ENCODE measurements at regions not wholly inside any gene's neighbourhood (a gene's known extent, or its start where the extent isn't known, plus 50 kb on each side); places are given as distances from the start of the nearest gene placed in this dataset.

DNA sequence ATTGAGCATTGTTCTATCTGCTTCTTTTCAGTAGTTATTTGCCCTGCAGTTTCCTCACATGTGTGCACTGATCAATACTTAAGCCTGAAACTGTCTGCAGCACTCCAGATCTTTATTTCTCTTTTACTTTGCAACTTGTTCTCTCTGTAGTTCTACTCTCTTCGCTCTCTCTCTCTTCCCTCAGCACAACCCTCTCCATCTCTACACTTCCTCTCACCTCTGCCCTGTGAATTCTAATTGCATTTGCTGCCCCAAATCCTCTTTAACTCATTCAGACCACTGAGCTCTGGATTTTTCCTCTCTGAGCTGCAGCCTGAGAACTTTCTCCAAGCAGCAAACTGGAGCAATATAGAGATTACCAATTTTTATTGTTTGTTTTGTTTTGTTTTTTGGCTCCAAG lies 1035.5 kb downstream of the FSCB start:
- H3K9me3 ChIP-seq, result no peaks in the 10 kb centered on the region
- no peaks in the 10 kb centered on the region for H3K27me3 ChIP-seq
- DNase-seq, result no peak
- no peaks in the 10 kb centered on the region for H3K36me3 ChIP-seq
- no peak overlapping the region for H3K27ac ChIP-seq
- H3K4me3 ChIP-seq, result no peak overlapping the region
- H3K4me1 ChIP-seq, result no peaks in the 10 kb centered on the region
- TF ChIP-seq, protein P1, sequence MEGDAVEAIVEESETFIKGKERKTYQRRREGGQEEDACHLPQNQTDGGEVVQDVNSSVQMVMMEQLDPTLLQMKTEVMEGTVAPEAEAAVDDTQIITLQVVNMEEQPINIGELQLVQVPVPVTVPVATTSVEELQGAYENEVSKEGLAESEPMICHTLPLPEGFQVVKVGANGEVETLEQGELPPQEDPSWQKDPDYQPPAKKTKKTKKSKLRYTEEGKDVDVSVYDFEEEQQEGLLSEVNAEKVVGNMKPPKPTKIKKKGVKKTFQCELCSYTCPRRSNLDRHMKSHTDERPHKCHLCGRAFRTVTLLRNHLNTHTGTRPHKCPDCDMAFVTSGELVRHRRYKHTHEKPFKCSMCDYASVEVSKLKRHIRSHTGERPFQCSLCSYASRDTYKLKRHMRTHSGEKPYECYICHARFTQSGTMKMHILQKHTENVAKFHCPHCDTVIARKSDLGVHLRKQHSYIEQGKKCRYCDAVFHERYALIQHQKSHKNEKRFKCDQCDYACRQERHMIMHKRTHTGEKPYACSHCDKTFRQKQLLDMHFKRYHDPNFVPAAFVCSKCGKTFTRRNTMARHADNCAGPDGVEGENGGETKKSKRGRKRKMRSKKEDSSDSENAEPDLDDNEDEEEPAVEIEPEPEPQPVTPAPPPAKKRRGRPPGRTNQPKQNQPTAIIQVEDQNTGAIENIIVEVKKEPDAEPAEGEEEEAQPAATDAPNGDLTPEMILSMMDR (IDR thresholded peaks at IDR 0.05), result no peak
- TF ChIP-seq POLR2A (IDR thresholded peaks at IDR 0.05), result no peak

DNA sequence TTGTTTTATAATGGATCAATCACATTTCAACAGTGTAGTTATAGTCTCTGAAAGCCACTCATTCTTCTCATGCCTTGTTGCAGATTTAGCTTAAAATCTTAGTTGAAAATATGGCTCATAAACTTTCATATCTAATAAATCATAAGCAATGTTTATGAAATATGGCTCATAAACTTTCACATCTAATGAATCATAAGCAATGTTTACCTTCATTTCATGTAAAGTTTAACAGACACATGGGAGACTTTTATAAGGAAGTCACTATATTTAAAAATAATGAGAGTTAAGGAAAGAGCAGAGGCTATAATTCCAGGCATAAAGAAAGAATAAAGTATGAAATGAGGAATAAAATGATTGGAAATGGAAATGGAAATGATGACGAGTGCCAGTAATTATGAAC lies 1042.1 kb downstream of the FSCB start:
- Histone ChIP-seq H3K27ac (no peak overlapping the region), H3K4me1 (no peaks in the 10 kb centered on the region), H3K36me3 (no peaks in the 10 kb centered on the region), H3K9me3 (peaks cover 0 to 2% (median 0%) of the 10 kb centered on the region in 4 donors), H3K27me3 (no peaks in the 10 kb centered on the region), H3K4me3 (no peak overlapping the region)
- TF ChIP-seq, protein P1 (IDR thresholded peaks at IDR 0.05), result no peak
- TF ChIP-seq POLR2A (IDR thresholded peaks at IDR 0.05), result no peak
- DNase-seq, result no peak

DNA sequence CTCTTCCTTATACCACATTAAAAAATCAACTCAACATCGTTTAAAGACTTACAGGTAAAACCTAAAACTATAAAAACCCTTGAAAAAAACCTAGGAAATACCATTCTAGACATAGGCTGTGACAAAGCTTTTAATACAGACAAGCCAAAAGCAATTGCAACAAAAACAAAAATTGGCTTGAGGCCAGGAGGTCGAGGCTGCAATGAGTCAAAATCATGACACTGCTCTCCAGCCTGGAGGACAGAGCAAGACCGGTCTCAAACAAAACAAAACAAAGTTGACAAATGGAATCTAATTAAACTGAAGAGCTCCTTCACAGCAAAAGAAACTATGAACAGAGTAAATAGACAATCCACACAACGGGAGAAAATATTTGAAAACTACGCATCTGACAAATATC lies 1057.8 kb downstream of the FSCB start:
- no peaks in the 10 kb centered on the region for H3K9me3 ChIP-seq
- no peaks in the 10 kb centered on the region for H3K36me3 ChIP-seq
- no peak for TF ChIP-seq POLR2A (IDR thresholded peaks at IDR 0.05)
- TF ChIP-seq, protein P1 (IDR thresholded peaks at IDR 0.05), result no peak
- no peak overlapping the region for H3K27ac ChIP-seq
- H3K27me3 ChIP-seq, result no peaks in the 10 kb centered on the region
- no peak for DNase-seq
- H3K4me3 ChIP-seq, result no peak overlapping the region
- no peaks in the 10 kb centered on the region for H3K4me1 ChIP-seq

DNA sequence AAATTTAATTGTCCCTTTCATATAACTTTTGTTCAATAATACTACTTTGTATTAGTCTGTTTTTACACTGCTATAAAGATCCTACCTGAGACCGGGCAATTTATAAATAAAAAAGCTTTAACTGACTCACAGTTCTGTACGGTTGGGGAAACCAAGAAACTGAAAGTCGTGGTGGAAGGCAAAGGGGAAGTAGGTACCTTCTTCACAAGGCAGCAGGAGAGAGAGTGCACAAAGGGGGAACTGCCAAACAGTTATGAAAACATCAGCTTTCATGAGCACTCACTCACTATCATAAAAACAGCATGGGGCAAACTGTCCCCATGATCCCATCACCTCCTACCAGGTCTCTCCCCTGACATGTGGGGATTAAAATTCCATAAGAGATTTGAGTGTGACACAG lies 1069.0 kb downstream of the FSCB start:
- H3K27me3 ChIP-seq, result no peaks in the 10 kb centered on the region

DNA sequence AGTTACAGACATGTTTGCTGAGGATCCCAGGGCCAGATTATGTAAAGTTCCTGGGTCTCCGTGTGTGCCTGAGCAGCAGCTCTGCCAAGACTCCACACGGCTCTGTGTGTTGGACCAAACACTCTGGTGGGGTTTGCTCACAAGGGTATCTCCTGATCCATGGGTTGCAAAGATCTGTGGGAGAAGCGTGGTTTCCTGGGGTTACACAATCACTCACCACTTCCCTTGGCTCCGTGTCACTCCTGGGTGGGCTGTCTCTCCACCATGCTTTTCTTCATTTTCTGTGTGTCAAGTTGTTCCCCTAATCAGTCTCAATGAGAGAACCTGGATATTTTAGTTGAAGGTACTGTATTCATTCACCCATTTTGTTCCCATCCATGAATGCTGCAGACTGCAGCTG lies 1088.8 kb downstream of the FSCB start:
- Histone ChIP-seq H3K36me3 (no peaks in the 10 kb centered on the region), H3K27ac (no peak overlapping the region), H3K4me3 (no peak overlapping the region), H3K27me3 (no peaks in the 10 kb centered on the region), H3K4me1 (no peaks in the 10 kb centered on the region), H3K9me3 (peaks cover 0 to 3% (median 0%) of the 10 kb centered on the region in 4 donors)
- TF ChIP-seq, protein P1 (IDR thresholded peaks at IDR 0.05), result no peak
- TF ChIP-seq POLR2A (IDR thresholded peaks at IDR 0.05), result no peak
- DNase-seq, result no peak

More for the DNA sequence above, 1069.0 kb downstream of the FSCB start:
- Histone ChIP-seq H3K4me1 (no peaks in the 10 kb centered on the region), H3K27ac (no peak overlapping the region), H3K36me3 (no peaks in the 10 kb centered on the region), H3K9me3 (no peaks in the 10 kb centered on the region), H3K4me3 (no peak overlapping the region)
- TF ChIP-seq POLR2A (IDR thresholded peaks at IDR 0.05), result no peak
- TF ChIP-seq, protein P1 (IDR thresholded peaks at IDR 0.05), result no peak
- no peak for DNase-seq

DNA sequence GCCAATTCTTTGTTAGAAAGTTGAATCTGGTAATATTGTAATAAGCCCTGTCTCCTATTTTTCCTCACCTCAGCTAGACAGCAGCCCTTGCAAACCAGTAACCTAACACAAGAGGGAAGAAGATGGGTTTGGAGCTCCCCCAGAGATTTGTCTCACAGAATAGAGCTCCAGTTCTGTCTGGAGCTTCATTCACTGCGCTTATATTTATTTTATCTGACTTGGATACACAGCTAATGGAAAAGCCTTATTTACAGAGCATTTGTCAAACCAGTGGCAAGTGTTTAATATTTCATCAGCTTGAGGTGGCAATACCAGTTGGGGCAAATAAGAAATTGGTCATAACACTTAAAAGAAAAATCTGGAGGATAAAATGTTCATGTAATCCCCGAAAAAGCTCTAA lies 1094.0 kb downstream of the FSCB start:
- Histone ChIP-seq H3K4me3 (no peak overlapping the region), H3K27me3 (no peaks in the 10 kb centered on the region), H3K36me3 (no peaks in the 10 kb centered on the region), H3K9me3 (no peaks in the 10 kb centered on the region), H3K27ac (no peak overlapping the region), H3K4me1 (no peaks in the 10 kb centered on the region)
- TF ChIP-seq, protein P1 (IDR thresholded peaks at IDR 0.05), result no peak
- no peak for TF ChIP-seq POLR2A (IDR thresholded peaks at IDR 0.05)
- DNase-seq, result no peak
